HCT116 (cell line): ENCODE measurements at regions not wholly inside any gene's neighbourhood (a gene's known extent, or its start where the extent isn't known, plus 50 kb on each side); places are given as distances from the start of the nearest gene placed in this dataset.

ENCODE experiments used
- ATAC-seq: fragments of 200-7000 bp; cut with Tn5 transposase; 2 replicates; pipeline ENCODE4 v1.9.1; 2020; ENCODE audit warnings: mild to moderate bottlenecking, moderate library complexity
- BruUV-seq: library from RNA; stranded (reverse); fragments of 400-500 nt; replicated peaks from 2 replicates; lab custom pipeline; 2021; lab: Mats Ljungman, UMichigan
- CTCF ChIA-PET: fragments of 300-600 bp; sonication (Branson Sonifier 250); formaldehyde crosslinking; loops from one replicate; lab custom pipeline; 2021; ENCODE audit warnings: antibody characterized with exemption; lab: Charles Lee
- POLR2A ChIA-PET: fragments of 300-600, 350-600 bp; sonication (Branson Sonifier 250); formaldehyde crosslinking; loops from one replicate; lab custom pipeline; 2021; ENCODE audit warnings: antibody characterized with exemption; lab: Charles Lee
- RAD21 ChIA-PET, 2 experiments: fragments of 300-600 bp; sonication (Branson Sonifier 250); formaldehyde crosslinking; loops; one replicate each; lab custom pipeline; 2023; ENCODE audit warnings: low total read pairs in 2 of 2; ENCODE audit not compliant: uncharacterized antibody in 2 of 2, unreplicated experiment in 2 of 2, low non-redundant PET in 1 of 2; lab: Charles Lee
- DNase-seq: peaks from one replicate; pipeline ENCODE4 v3.0.0-alpha.2; 2010; ENCODE audit warnings: low read depth, low spot score
- H2AFZ ChIP-seq: fragments of 200-600 bp; shearing (Covaris generic), sonication (generic); 2 replicates; pipeline ENCODE4 v1.6.1; 2017; ENCODE audit warnings: low read depth, mixed run types, mixed read lengths, antibody characterized with exemption, low read length; ENCODE audit not compliant: poor library complexity, severe bottlenecking
- H3K27ac ChIP-seq: 2 replicates; pipeline ENCODE4 v1.5.1; 2012; ENCODE audit warnings: low read depth, low read length
- H3K27me3 ChIP-seq: fragments of 200-600 bp; sonication (generic); 2 replicates; pipeline ENCODE4 v1.6.1; 2016; ENCODE audit warnings: mixed run types, low read length, mixed read lengths; ENCODE audit not compliant: insufficient read depth
- H3K36me3 ChIP-seq, 2 experiments: fragments of 200-500 bp in 1 of 2; fragments of 200-600 bp in 1 of 2; sonication (Bioruptor generic) in 1 of 2; sonication (generic) in 1 of 2; 2 replicates each; pipeline versions ENCODE4 v1.5.1 to v1.6.1; 2014 to 2016; ENCODE audit warnings: low read length in 2 of 2, inconsistent platforms in 1 of 2, mixed read lengths in 1 of 2, mixed run types in 1 of 2; ENCODE audit not compliant: insufficient read depth in 2 of 2, control insufficient read depth in 1 of 2
- H3K4me1 ChIP-seq, 2 experiments: fragments of 200-600 bp in 1 of 2; sonication (generic) in 1 of 2; 2 replicates each; pipeline versions ENCODE4 v1.5.1 to v1.6.1; 2012 to 2017; ENCODE audit warnings: low read length in 2 of 2, inconsistent platforms in 1 of 2, mild to moderate bottlenecking in 1 of 2, mixed read lengths in 1 of 2, mixed run types in 1 of 2, moderate library complexity in 1 of 2; ENCODE audit not compliant: insufficient read depth in 2 of 2, control insufficient read depth in 1 of 2
- H3K4me2 ChIP-seq: fragments of 200-600 bp; sonication (generic); 2 replicates; pipeline ENCODE4 v1.6.1; 2017; ENCODE audit warnings: mixed run types, low read length, mixed read lengths
- H3K4me3 ChIP-seq, 2 experiments: fragments of 200-600 bp in 1 of 2; sonication (generic) in 1 of 2; replicated peaks in 1 of 2; 2 replicates each; pipeline ENCODE4 v1.5.1; 2011 to 2016; ENCODE audit warnings: low read length in 2 of 2, control low read depth in 1 of 2, low read depth in 1 of 2, mild to moderate bottlenecking in 1 of 2, mixed read lengths in 1 of 2, mixed run types in 1 of 2
- H3K79me2 ChIP-seq: fragments of 200-600 bp; sonication (generic); 2 replicates; pipeline ENCODE4 v1.6.1; 2017; ENCODE audit warnings: mild to moderate bottlenecking, mixed run types, low read length, moderate library complexity, mixed read lengths; ENCODE audit not compliant: insufficient read depth
- H3K9ac ChIP-seq: fragments of 200-600 bp; sonication (generic); 2 replicates; pipeline ENCODE4 v1.6.1; 2016; ENCODE audit warnings: low read length, mixed read lengths
- H3K9me2 ChIP-seq: fragments of 200-600 bp; sonication (generic), shearing (Covaris generic); 2 replicates; pipeline ENCODE4 v1.6.1; 2017; ENCODE audit warnings: mixed run types, mild to moderate bottlenecking, moderate library complexity; ENCODE audit not compliant: insufficient read depth
- H3K9me3 ChIP-seq, 2 experiments: fragments of 200-500 bp in 1 of 2; fragments of 200-600 bp in 1 of 2; sonication (Bioruptor generic) in 1 of 2; sonication (generic) in 1 of 2; 2 replicates each; pipeline ENCODE4 v1.6.1; 2014 to 2017; ENCODE audit warnings: low read length in 2 of 2, mixed read lengths in 2 of 2, inconsistent platforms in 1 of 2, low read depth in 1 of 2, mild to moderate bottlenecking in 1 of 2, mixed run types in 1 of 2, moderate library complexity in 1 of 2; ENCODE audit not compliant: control insufficient read depth in 1 of 2, insufficient read depth in 1 of 2
- H4K20me1 ChIP-seq: fragments of 200-600 bp; sonication (generic), shearing (Covaris generic); 2 replicates; pipeline ENCODE4 v1.6.1; 2017; ENCODE audit warnings: mixed run types, mild to moderate bottlenecking, moderate library complexity; ENCODE audit not compliant: insufficient read depth
- CTCF ChIP-seq, 3 experiments: fragments of 200-600 bp in 1 of 3; sonication (generic) in 1 of 3; IDR thresholded peaks in 2 of 3; conservative IDR thresholded peaks in 1 of 3; 2 replicates each; pipeline ENCODE4 v1.5.1; 2012 to 2017; ENCODE audit warnings: low read depth in 2 of 3, low read length in 2 of 3, antibody characterized with exemption in 1 of 3, borderline replicate concordance in 1 of 3, control low read depth in 1 of 3, mild to moderate bottlenecking in 1 of 3, mixed read lengths in 1 of 3, mixed run types in 1 of 3, moderate library complexity in 1 of 3; ENCODE audit not compliant: insufficient read depth in 1 of 3
- FOSL1 ChIP-seq: IDR thresholded peaks from 2 replicates; pipeline ENCODE4 v1.6.1; 2012; ENCODE audit warnings: low read depth
- SP1 ChIP-seq: IDR thresholded peaks from 2 replicates; pipeline ENCODE4 v1.6.1; 2012; ENCODE audit warnings: low read depth
- YY1 ChIP-seq: IDR thresholded peaks from 2 replicates; pipeline ENCODE4 v1.6.1; 2011; ENCODE audit warnings: low read length, low read depth, moderate library complexity, mild to moderate bottlenecking; ENCODE audit not compliant: insufficient replicate concordance; ENCODE audit errors: extremely low read depth
- intact Hi-C: fragments of 100-400 bp; cut with micrococcal nuclease; formaldehyde crosslinking; loops from 2 replicates; pipeline ENCODE4 v1.10.0; 2022
- TF ChIP-seq, protein P1 (sequence below): IDR thresholded peaks from 2 replicates; pipeline ENCODE4 v1.6.1; 2012
- TF ChIP-seq, protein P2 (sequence below): IDR thresholded peaks from 2 replicates; pipeline ENCODE4 v1.6.1; 2011; ENCODE audit warnings: mild to moderate bottlenecking, low read length, moderate library complexity; ENCODE audit not compliant: insufficient replicate concordance; ENCODE audit errors: extremely low read depth

- Histone ChIP-seq H3K4me1 (no peaks in the 10 kb centered on the region), H3K4me3 (no peak overlapping the region), H3K4me2 (no peak overlapping the region), H3K36me3 (no peaks in the 10 kb centered on the region), H3K79me2 (no peaks in the 10 kb centered on the region), H2AFZ (no peak overlapping the region), H3K9me3 (no peaks in the 10 kb centered on the region), H3K9me2 (no peaks in the 10 kb centered on the region), H3K27me3 (no peaks in the 10 kb centered on the region), H4K20me1 (no peaks in the 10 kb centered on the region), H3K9ac (no peak overlapping the region)
- no TSS peak for BruUV-seq
- no peak for DNase-seq
- intact Hi-C loops: no loop called here
- no peak for ATAC-seq
- ChIA-PET CTCF (no interaction called here), RAD21 (no interaction called here)
- TF ChIP-seq FOSL1 (no peak), YY1 (no peak), CTCF (IDR thresholded peaks at IDR 0.05 in 2 of 3, conservative IDR thresholded peaks at IDR 0.05 in 1 of 3; ENCODE audit: borderline replicate concordance in 1 of 3, insufficient read depth in 1 of 3, low read depth in 2 of 3, low read length in 2 of 3) (no peak), SP1 (no peak)
- TF ChIP-seq, protein P1, sequence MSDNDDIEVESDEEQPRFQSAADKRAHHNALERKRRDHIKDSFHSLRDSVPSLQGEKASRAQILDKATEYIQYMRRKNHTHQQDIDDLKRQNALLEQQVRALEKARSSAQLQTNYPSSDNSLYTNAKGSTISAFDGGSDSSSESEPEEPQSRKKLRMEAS: no peak
- TF ChIP-seq, protein P2, sequence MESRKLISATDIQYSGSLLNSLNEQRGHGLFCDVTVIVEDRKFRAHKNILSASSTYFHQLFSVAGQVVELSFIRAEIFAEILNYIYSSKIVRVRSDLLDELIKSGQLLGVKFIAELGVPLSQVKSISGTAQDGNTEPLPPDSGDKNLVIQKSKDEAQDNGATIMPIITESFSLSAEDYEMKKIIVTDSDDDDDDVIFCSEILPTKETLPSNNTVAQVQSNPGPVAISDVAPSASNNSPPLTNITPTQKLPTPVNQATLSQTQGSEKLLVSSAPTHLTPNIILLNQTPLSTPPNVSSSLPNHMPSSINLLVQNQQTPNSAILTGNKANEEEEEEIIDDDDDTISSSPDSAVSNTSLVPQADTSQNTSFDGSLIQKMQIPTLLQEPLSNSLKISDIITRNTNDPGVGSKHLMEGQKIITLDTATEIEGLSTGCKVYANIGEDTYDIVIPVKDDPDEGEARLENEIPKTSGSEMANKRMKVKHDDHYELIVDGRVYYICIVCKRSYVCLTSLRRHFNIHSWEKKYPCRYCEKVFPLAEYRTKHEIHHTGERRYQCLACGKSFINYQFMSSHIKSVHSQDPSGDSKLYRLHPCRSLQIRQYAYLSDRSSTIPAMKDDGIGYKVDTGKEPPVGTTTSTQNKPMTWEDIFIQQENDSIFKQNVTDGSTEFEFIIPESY: no peak
- TF ChIP-seq, all 23 proteins: peak for 0
- POLR2A ChIA-PET: no interaction called here
- H3K27ac ChIP-seq: no peak overlapping the region
These were observed 312.2 kb upstream of the SMIM21 start for GRCh38 chr18:75739682-75740081.
